CD4-positive, alpha-beta T cell treated with Interleukin-1 beta for 1 hour (primary cell): ENCODE measurements at regions not wholly inside any gene's neighbourhood (a gene's known extent, or its start where the extent isn't known, plus 50 kb on each side); places are given as distances from the start of the nearest gene placed in this dataset.
"Not testable (repeated sequence)": the region's sequence is repeated elsewhere in the genome, so short reads cannot be mapped to it uniquely, and the experiment has no call there.

ENCODE experiments used
- DNase-seq, 2 donors: peaks; one replicate each; pipeline ENCODE4 v3.0.0-alpha.2; 2020 to 2022

- no peak for DNase-seq
These were observed 542.6 kb downstream of the TMEM114 start for GRCh38 chr16:8047736-8048135.

DNA sequence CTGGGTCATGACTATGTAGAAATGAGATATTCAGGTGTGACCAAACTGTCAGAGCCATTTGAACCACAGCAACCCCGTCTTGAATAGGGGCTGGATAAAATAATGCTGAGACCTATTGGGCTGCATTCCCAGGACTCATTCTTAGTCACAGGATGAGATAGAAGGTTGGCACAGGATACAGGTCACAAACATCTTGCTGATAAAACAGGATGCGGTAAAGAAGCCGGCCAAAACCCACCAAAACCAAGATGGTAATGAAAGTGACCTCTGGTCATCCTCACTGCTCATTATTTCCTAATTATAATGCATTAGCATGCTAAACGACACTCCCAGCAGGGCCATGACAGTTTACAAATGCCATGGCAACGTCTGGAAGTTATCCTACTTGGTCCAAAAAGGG, 545.5 kb downstream of the TMEM114 start:
- DNase-seq = no peak

DNA sequence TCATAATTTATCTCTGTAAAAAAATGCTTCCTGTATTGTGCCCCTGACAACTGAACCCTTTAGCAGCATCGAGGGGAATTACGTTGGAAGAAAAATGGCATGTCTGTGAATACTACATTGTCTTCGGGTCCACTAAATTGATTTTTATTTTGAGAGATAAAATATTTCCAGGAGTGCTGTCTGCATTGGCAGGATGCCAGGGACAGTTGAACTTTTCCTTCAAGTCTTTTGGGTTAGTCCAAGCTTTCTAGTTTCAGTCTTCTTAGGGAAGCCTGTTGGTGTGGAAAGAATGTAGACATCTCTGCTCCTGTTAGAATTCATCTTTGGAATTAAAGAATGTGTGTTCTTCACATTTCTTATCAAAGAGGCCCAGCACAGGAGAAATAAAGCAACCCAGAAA, 557.9 kb downstream of the TMEM114 start:
- DNase-seq = no peak

DNA sequence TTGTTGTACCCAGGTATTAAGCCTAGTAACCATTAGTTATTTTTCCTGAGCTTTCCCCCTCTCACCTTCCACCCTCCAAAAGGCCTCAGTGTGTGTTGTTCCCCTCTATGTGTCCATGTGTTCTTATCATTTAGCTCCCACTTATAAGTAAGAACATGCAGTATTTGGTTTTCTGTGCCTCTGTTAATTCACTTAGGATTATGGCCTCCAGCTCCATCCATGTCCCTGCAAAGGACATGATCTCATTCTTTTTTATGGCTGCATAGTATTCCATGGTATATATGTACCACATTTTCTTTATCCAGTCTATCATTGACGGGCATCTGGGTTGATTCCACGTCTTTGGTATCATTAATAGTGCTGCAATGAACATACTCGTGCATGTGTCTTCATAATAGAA, 560.3 kb downstream of the TMEM114 start:
- not testable (repeated sequence) for DNase-seq

- DNase-seq = no peak
These were observed 563.9 kb downstream of the TMEM114 start for GRCh38 chr16:8026450-8026849.

GRCh38 chr16:8023326-8023725, 567.0 kb downstream of the TMEM114 start:
- DNase-seq = no peak

DNA sequence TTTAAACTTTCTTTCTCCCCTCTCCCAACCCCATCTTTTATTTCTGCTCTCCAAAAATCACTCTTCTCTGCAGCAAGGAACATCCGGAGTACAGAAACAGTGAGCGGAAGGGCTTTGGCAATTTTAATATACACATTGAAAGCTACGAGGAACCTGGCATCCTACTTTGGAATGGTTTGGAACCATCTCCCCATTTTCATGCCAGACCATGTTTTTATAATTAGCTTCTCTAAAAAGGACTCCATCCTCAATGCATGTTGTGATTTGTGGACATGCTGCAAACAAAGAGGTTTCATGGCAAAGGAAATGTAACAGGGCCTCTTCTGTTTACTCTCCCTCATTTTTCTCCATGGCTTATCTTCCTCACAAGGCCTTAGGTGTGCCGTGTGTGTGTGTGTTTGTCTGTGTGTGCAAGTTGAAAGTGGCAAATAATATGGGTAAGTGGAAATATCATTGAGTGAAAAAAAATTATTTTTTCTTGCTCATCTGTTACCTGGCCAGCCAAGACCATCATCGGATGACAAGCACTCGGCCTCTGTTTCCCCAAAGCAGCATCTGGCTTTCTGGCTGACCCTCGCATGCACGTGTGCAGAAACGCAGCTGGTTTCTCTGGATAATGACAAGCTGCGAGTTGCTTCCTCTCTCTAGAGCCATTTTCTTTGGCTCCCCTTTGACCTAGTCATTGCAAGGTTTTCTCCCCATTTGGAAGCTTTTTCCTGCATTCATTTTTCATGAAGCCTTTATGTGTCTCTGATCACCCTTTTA, 585.0 kb downstream of the TMEM114 start:
- no peak for DNase-seq

DNA sequence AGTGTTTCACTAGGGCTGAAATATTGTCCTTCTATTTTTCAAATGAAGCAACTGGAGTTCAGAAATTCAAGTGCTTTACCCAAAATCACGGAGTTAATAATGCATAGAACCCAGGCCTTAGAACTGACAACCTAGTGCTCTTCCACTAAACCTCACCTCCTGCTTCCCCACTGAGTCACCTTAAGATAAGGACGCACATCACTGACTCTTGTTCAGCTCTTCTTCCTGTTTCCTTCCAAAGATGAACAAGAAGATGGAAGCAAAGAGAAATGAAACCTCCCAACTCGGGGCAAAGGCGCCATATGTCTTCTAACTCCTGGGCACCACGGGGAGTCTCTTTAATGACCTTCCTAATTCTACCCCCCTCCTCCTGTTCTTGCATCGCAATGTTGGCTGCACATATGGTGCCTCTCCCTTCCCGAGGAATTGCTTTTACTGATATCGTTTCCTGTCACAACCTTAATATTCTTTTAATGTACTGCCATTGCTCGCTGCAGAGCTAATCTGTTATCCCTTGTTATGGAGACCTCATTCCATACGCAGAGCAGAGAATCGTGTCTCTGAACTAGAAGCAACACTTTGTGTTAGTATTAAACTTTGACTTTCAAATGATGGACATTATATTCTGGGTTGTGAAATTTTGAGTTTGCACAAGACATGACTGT, 591.4 kb downstream of the TMEM114 start:
- no peak for DNase-seq

DNA sequence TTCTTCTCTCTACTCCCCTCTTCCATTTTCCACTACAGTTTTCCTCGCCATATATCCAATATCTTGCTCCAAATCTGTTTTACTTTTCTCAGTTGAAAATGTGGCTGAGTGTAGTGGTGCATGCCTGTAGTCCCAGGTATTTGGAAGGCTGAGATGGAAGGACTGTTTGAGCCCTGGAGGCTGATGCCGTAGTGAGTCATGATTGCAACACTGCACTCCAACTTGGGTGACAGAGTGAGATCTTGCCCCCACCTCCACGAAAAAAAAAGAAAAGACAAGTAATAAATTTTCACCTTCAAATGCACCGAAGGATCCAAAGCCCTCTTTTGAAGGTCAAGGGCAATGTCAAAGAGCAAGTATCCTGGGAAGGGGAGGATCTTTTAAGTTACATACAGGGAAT, 592.3 kb downstream of the TMEM114 start:
- DNase-seq = no peak

GRCh38 chr16:7992616-7993015, 597.7 kb downstream of the TMEM114 start:
- DNase-seq = no peak

DNA sequence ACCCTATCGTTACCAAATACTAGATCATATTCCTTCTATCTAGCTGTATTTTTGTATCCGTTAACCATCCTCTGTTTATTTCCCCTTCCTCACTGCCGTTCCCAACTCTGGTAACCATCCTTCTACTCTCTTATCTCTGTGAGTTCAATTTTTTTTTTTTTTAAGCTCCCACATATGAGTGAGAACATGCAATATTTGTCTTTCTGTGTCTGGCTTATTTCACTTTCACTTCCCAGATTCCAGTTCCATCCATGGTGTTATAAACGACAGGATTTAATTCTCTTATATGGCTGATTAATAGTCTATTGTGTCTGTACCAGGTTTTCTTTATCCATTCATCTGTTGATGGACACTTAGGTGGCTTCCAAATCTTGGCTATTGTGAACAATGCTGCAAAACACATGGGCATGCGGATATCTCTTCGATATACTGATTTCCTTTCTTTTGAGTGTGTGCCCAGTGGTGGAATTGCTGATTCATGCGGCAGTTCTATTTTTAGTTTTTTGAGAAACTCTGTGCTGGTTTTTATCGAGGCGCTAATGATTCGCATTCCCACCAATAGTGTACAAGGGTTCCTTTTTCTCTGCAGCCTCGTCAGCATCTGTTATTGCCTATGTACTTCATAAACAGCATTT, 599.6 kb downstream of the TMEM114 start:
- DNase-seq = no peak

DNA sequence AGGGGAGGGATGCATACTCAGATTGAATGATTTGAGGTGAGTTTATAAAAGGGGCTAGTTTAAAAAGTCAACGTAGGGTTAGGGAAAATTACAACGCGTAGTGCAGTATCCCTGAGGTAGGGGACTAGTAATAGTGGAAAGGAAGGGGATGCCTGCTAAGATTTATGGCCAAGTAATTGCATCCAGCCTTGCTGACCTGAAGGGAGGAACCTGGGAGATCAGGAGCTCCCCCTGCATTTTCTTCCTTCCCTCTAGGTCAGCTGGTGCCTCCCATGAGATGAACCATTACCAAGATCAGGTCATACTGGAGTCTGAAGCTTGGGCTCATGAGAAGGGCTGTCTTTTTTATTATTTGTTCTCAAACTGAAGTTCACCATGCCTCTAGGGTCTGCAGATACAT, 606.6 kb downstream of the TMEM114 start:
- no peak for DNase-seq

DNA sequence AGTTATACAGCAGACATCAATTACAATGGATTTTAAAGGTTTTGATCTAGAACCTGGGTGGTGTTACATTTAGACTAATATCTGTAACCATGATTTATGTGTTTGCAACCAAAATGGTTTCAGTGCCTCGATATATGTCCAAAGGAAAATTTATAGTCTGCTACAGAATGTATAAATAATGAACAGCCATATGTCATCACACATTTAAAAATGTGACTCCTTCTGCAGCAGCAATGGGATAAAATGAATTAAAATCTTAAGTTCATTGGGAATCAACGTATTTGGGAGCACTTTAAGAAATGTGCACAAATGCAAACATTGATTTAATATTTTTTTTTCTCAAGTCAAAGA, 610.2 kb downstream of the TMEM114 start:
- DNase-seq = no peak

GRCh38 chr16:7979448-7980132, 610.7 kb downstream of the TMEM114 start:
- DNase-seq = no peak

DNA sequence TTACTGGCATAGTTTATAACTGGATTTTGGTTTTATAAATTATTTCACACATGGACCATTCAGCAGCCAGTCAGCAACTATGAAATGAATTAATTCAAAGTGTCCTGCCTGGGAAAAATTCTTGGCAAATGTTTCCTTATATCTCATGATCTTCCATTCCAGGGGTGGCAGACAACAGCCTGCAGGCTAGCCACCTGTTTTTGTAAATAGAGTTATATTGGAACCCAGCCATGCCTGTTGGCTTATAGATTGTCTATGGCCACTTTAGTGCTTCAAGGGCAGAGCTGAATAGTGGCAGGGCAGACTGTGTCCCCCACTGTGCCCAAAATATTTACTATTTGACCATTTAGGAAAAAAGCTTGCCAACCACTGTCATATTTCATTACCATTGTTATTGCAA, 613.7 kb downstream of the TMEM114 start:
- DNase-seq = no peak

DNA sequence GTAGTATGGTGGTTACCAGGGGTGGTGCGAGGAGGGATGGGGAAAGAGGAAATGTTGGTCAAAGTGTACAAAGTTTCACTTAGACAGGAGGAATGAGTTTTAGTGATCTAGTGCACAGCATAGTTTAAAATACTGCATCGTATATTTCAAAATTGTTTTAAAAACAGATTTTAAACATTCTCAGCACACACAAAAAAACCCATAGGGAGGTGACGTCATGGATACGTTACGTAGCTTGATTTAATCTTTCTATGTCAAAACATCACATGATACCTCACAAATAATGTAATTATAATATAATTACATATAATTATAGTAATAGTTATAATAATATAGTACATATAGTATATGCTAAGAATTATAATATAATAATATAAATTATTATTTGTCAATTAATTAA, 614.2 kb downstream of the TMEM114 start:
- DNase-seq = no peak

- no peak for DNase-seq
These were observed 622.3 kb downstream of the TMEM114 start for GRCh38 chr16:7967996-7968509.

GRCh38 chr16:7964744-7965143, 625.6 kb downstream of the TMEM114 start:
- no peak for DNase-seq

GRCh38 chr16:7964167-7964566, 626.1 kb downstream of the TMEM114 start:
- no peak for DNase-seq

DNA sequence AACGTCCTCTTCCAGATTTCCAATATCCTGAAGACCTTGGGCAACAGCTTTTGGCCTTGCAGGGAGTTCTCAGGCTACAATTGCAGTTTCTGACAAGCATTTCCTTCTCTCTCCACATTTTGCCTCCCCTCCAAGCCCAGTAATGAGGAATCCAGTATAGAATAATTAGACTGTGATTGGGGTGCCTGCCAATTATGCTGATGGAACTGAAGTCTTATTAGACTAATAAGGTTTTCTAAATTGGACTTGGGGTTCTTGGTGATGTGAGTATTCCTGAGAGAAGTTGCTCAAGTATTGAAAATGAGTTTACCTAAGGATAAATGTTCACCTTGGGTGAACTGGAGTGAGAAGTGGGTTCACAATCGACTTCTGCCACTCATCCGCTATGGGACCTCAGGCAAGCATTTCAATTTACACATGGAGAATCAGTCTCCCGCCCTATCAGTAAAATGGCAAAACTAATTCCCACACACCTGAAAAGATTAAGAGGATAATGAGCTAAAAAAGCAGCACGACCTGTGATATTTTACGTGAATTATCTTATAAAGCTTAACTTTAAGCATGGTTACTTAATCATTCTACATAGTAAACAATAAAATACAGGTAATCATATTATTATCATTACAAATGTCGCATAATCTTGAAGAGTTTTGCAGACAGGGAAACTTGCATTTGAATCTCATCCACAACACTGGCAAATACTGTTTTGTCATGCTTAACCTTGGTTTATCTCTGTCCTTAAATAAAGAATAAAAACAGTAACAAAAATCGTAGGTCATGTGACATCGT, 628.0 kb downstream of the TMEM114 start:
- no peak for DNase-seq

GRCh38 chr16:7957151-7957550, 624.5 kb downstream of the RBFOX1 start:
- no peak for DNase-seq

- no peak for DNase-seq
These were observed 620.7 kb downstream of the RBFOX1 start for GRCh38 chr16:7953360-7953759.

DNA sequence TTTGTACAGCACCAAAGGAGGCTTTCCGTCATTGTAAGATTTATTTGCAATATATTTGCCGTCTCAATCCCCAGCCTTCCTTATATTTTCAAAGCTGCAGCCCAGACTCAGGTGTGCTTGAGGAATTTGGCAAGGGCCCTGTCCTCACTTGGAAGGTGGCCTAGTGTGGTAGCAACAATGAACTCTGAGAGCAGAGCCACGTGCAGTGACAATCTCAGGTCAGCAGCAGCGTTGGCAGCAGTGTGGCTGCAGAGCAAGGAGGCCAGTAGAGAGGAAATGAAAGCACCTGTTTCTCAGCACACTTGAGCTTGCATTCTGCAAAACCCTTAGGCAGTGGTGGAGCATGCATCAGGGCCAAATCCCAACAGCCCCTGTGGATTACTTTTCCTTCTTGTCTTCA, 613.5 kb downstream of the RBFOX1 start:
- DNase-seq = no peak
